HCT116 (cell line): ENCODE measurements at regions not wholly inside any gene's neighbourhood (a gene's known extent, or its start where the extent isn't known, plus 50 kb on each side); places are given as distances from the start of the nearest gene placed in this dataset.

Experiments used
- ATF3 ChIP-seq: IDR thresholded peaks from 2 replicates; pipeline ENCODE4 v1.6.1; 2012
- CTCF ChIP-seq, 3 experiments: fragments of 200-600 bp in 1 of 3; sonication (generic) in 1 of 3; IDR thresholded peaks in 2 of 3; conservative IDR thresholded peaks in 1 of 3; 2 replicates each; pipeline ENCODE4 v1.5.1; 2012 to 2017; ENCODE audit warnings: low read depth in 2 of 3, low read length in 2 of 3, antibody characterized with exemption in 1 of 3, borderline replicate concordance in 1 of 3, control low read depth in 1 of 3, mild to moderate bottlenecking in 1 of 3, mixed read lengths in 1 of 3, mixed run types in 1 of 3, moderate library complexity in 1 of 3; ENCODE audit not compliant: insufficient read depth in 1 of 3
- EZH2 ChIP-seq: fragments of 200-600 bp; sonication (generic); IDR thresholded peaks from 2 replicates; pipeline ENCODE4 v1.6.1; 2017; ENCODE audit warnings: antibody characterized with exemption, mixed run types
- EZH2phosphoT487 ChIP-seq: fragments of 200-600 bp; IDR thresholded peaks from 2 replicates; pipeline ENCODE4 v1.6.1; 2018; ENCODE audit warnings: antibody characterized with exemption, borderline replicate concordance
- JUND ChIP-seq: IDR thresholded peaks from 2 replicates; pipeline ENCODE4 v1.6.1; 2012
- MAX ChIP-seq: IDR thresholded peaks from 2 replicates; pipeline ENCODE4 v1.6.1; 2012
- POLR2A ChIP-seq: IDR thresholded peaks from 2 replicates; pipeline ENCODE4 v1.7.0; 2011; ENCODE audit warnings: borderline replicate concordance; ENCODE audit not compliant: insufficient read depth, insufficient read length; ENCODE audit errors: extremely low read depth
- POLR2AphosphoS5 ChIP-seq: IDR thresholded peaks from 2 replicates; pipeline ENCODE4 v1.6.1; 2011; ENCODE audit warnings: mild to moderate bottlenecking, low read depth, low read length, moderate library complexity
- RAD21 ChIP-seq: IDR thresholded peaks from 2 replicates; pipeline ENCODE4 v1.6.1; 2012; ENCODE audit warnings: low read depth, mild to moderate bottlenecking
- REST ChIP-seq: IDR thresholded peaks from 2 replicates; pipeline ENCODE4 v1.6.1; 2012; ENCODE audit warnings: low read depth
- SIN3A ChIP-seq: IDR thresholded peaks from 2 replicates; pipeline ENCODE4 v1.6.1; 2012; ENCODE audit warnings: low read depth
- SRF ChIP-seq: IDR thresholded peaks from 2 replicates; pipeline ENCODE4 v1.6.1; 2012; ENCODE audit warnings: low read depth
- YY1 ChIP-seq: IDR thresholded peaks from 2 replicates; pipeline ENCODE4 v1.6.1; 2011; ENCODE audit warnings: low read length, low read depth, moderate library complexity, mild to moderate bottlenecking; ENCODE audit not compliant: insufficient replicate concordance; ENCODE audit errors: extremely low read depth

GRCh38 chr9:759983-760736, 81.3 kb upstream of the DMRT1 start:
- TF ChIP-seq REST (no peak), CTCF (IDR thresholded peaks at IDR 0.05 in 2 of 3, conservative IDR thresholded peaks at IDR 0.05 in 1 of 3; ENCODE audit: borderline replicate concordance in 1 of 3, insufficient read depth in 1 of 3, low read depth in 2 of 3, low read length in 2 of 3) (no peak), POLR2AphosphoS5 (no peak), RAD21 (no peak), SRF (no peak), EZH2phosphoT487 (no peak), MAX (no peak), EZH2 (no peak), JUND (no peak), POLR2A (no peak), ATF3 (no peak), SIN3A (no peak), YY1 (no peak)
